HG02981 (cell line): ENCODE measurements at regions not wholly inside any gene's neighbourhood (a gene's known extent, or its start where the extent isn't known, plus 50 kb on each side); places are given as distances from the start of the nearest gene placed in this dataset.
"Not testable (repeated sequence)": the region's sequence is repeated elsewhere in the genome, so short reads cannot be mapped to it uniquely, and the experiment has no call there.

Experiments
- ATAC-seq: cut with Tn5 transposase; IDR thresholded peaks from one replicate; pipeline ENCODE4 v1.9.1; 2021; ENCODE audit warnings: mild to moderate bottlenecking, moderate library complexity; ENCODE audit not compliant: unreplicated experiment

DNA sequence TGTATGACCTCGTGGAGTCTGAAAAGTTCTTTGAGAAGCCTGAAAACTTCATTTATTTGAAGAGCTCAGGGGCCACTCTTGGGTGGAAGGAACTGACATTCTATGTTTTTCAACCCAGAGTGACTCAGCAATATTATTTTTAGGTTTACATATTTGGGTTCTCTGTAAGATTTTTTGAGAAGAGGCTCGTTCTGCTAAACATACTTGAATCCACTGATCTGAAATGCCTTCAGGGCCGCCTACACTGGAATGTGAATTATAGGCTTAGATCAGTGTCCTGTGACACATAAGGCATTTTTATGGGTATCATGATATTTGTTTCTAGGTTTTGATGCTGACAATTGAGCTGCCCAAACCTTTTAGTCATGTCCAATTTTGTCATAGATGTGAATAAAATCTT lies 86.2 kb downstream of the PSAT1 start:
- ATAC-seq: no peak

DNA sequence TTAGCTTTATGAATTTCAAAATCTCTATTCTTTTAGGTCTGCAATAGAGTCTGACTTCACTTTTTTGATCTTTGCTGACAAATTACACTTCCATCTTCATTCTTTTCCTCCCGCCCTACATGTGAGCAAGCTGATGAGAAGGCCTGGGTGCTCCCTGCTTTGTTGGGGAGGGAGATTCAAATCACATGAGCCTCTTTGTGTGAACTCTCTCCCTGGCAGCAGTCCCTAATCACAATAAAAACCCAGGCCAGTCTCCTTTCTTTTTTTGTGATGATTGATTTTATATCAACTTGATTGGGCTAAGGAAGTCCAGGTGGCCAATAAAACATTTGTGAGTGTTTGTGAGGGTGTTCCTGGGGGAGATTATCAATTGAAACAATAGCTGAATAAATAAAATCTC lies 89.4 kb downstream of the PSAT1 start:
- ATAC-seq: no peak

DNA sequence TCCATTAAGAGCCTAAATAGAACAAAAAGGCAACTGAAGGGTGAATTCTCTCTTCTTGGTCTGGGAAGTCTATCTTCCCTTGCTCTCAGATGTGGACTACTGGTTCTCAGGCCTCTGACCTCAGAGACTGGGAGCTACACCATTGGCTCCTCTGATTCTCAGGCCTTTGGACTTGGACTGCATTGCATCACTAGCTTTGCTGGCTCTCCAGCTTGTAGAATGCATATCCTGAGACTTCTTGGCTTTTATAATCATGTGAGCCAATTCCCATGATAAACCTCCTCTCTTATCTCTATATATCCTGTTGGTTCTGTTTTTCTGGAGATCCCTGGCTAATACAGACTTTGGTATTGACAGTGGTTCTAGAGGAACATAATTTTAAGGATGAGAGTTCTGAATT lies 89.8 kb downstream of the PSAT1 start:
- ATAC-seq: no peak

DNA sequence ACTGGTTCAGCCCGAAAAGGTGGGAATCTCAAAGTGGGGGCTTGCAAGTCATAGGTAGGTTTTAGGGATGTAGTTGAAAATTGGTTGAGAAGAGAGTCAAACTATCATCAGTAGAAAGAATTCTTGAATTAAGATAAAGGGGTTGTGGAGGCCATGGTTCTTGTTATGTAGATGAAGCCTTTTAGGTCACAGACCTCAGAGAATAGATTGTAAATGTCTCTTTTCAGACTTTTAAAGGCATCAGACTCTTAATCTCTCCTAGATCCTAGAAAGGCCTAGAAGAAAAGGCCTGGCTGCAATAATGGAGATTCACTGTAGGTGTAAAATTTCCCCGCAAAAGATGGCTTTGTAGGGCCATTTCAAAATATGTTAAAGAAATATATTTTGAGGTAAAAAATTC lies 96.4 kb downstream of the PSAT1 start:
- ATAC-seq: no peak

DNA sequence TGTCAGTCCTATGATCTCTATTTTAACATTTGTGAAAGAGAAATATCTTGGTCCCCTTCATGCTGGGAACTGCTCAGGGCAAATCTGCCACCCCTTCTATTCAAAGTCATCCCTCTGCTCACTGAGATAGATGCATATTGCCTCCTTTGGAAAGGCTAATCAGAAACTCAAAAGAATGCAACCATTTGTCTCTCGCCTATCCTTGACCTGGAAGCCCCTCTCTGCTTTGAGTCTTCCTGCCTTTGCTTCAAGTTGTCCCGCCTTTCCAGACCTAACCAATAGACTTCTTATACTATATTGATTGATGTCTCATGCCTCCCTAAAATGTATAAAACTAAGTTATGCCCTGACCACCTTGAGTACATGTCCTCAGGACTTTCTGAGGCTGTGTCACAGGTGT lies 97.0 kb downstream of the PSAT1 start:
- no peak for ATAC-seq

DNA sequence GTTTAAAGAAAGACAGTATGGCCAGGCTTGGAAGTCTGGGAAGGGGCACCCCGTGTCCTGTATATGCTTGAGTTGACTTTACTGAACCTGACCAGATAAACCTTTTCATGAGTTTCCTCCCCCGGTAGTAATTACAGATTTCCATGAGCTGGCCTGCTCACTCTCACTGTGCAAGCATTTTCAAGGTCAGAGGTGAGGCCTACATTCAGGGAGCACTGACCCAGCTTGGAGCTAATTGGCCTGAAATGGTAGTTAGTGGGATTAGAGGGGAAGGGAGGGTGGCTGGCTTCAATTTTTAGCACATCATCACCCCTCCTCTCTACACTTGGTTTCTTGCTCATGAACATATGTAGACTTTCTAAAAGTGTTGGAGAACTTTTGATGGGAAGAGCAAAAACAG lies 99.2 kb downstream of the PSAT1 start:
- no peak for ATAC-seq

DNA sequence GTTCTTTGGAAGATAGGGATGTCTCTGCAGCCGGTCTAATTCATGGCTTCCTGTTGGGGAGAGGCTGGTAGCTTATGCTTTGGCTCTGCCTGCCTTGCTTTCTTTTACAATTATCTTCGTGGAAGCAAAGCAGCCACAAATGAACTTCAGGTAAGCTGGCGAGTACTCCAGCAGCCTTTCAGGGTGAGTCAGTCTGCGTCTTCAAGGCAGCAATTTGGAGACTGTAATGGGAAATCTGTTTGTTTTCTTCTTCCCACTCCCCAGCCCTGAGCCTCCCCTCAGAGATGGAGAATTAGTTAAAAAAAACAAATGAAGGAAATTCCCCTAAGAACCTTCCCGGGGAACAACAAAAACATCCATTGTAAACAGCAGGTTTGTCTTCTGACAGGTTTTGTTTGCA lies 100.1 kb downstream of the PSAT1 start:
- ATAC-seq: no peak

DNA sequence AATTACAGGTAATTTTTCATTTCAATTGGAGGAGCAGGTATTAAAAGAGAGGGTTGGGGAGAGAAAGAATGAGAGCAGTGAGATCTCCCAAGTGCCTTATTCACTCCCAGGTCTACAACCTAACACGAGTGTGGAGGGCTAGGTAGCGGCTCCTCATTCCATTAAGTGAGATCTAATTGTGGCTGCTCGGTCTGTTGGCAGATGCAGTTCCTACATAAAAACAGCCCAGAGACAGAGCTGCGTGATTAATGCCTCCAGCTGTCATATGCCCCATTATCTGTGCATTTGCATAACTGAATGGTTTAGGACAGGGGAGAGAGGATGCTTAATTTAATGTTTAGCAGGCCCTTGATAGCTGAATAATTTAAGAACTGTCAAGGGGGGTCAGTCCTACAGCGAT lies 100.5 kb downstream of the PSAT1 start:
- no peak for ATAC-seq

DNA sequence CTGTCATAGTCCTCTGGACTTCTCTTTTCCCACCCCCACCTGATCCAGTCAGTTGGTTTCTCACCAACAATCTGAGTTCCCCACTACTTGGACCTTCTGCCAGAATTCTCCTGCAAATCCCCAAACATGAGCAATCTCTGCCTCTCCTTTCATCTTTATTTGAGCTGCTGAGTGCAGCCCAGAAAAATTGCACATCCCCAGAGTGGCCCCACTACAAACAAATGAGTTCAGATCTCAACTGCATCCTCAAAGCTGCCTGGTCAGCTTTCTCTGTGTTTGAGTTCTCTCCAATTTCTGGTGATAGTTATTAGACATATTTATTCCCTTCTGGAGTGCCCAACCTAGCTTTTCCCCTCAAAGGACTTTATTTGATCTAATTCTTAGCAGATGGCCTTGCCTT lies 102.2 kb downstream of the PSAT1 start:
- ATAC-seq: no peak

DNA sequence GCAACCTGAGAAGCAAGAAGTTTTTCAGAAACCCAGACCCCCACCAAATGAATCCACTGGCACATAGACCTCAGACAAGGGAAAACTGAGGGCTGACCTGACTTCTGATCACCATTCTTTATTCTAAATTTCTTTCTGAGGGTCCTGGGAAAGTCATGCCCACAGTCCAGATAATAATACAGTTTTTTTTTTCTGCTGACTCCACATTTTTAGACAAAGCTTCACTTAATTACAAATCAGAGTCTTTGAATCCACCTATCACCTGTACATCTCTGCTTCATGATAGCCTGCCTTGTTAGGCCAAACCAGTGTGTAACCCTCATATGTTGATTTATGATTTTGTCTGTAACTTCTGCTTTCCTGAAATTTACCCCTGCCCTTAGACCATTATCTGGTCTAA lies 103.6 kb downstream of the PSAT1 start:
- ATAC-seq: no peak

DNA sequence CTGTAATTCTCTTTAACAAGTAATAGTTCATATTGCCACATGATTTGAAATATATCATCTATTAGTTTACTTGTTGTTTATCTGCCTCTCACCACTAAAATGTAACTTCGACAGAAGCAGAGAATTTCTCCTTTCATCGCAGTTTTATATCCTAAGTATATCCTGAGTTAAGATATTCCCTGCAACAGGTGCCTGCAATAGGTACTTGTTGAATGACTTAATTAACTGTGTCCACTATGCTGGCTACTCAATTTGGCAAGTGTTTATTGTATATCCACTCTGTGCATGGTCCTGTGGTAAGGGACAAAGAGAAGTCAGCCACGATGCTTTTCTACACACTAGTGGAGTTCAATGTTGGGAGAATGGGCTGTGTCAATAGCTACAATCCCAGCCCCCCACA lies 108.5 kb downstream of the PSAT1 start:
- no peak for ATAC-seq

DNA sequence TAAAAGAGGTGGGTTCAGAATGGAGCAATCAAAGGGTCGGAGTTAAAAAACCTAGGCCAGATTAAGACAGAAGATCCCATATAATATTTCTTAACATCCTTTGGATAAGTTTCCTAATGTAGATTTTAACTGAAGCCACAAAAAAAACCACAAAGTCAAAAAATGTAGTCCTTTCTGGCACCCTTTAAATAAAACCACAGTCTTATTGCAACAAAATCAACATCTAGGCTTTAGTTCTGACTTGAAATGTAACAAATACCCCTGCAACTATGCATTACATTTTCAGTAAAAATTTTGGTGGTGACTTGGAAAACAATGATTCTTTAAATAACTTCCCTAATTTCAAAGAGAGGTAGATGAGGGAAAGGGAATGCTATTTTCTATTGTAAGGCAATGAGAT lies 109.2 kb downstream of the PSAT1 start:
- ATAC-seq: no peak

DNA sequence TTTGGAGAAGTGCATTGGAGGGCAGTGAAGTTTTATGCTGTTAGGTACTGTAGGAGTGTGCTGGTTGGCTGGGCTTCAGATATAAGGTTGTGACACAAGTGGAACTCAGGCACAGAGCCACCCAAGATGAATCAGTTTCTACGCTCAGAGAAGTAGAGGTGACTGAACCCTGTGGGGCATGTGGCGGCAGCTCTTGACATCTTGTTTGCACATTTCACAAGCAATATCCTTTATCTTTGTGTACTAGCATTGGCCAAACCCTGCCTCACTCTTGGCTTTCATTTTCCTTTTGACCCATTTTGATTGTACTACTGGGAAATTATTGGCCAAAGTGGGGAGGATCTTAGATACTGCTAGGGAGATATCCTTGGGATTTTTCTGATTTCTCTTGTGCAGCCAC lies 110.0 kb downstream of the PSAT1 start:
- no peak for ATAC-seq

DNA sequence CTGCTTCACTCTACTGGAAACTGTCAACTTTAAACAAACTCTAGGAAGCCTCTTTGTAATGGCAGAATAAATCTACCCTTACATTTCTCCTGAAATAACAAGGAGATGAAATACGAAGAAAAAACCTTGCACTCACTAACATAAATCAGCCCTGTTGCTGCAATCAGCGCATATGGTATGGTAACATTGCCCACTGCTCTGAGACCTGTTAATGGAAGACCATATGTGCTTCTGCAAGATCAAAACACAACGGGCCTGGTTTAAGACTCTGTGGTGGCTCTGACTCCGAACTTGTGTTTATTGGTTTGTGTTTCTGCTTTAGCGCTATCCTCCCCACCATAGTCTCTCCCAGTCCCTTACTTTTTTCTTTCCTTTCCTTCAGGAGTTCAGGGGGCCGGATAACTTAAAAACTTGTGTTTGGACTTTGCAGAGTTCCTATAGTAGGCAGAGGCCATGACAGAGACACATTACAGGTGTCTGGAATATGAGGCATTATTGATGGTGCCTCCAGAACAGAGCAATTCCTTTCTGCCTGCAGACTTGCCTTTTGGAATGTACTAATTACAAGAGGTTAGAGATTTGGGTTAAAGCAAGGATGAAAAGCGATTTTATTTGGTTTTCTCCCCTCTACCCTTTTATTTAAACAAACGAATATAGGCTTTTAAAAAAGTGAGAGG lies 110.8 kb downstream of the PSAT1 start:
- no peak for ATAC-seq

DNA sequence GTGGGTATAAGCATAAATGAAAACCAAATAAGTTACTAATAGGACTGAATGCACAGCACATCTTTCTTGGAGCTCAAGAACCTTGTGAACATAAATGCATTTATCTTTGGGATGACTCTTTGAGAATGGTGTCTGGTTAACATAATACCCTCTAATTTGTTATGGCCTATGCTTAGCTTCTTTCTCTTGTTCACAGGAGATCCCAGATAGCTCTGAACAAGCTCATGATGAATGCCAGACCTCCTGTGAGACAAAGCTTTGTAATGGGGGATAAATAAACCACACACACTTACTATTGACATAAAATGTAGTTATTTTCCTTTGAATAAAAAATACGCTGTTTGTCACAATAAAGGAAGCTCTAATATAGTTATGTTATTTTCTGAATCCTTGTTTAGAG lies 111.5 kb downstream of the PSAT1 start:
- ATAC-seq: no peak

DNA sequence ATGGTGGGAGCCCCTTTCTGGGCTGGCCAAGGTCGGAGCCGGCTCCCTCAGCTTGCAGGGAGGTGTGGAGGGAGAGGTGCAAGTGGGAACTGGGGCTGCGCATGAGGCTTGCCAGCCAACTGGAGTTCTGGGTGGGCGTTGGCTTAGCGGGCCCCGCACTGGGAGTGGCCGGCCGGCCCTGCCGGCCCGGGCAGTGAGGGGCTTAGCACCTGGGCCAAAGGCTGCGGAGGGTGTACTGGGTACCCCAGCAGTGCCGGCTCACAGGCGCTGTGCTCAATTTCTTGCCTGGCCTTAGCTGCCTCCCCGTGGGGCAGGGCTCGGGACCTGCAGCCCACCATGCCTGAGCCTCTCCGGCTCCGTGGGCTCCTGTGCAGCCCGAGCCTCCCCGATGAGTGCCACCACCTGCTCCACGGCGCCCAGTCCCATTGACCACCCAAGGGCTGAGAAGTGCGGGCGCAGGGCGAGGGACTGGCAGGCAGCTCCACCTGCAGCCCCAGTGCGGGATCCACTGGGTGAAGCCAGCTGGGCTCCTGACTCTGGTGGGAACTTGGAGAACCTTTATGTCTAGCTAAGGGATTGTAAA lies 113.1 kb downstream of the PSAT1 start:
- ATAC-seq: not testable (repeated sequence)

DNA sequence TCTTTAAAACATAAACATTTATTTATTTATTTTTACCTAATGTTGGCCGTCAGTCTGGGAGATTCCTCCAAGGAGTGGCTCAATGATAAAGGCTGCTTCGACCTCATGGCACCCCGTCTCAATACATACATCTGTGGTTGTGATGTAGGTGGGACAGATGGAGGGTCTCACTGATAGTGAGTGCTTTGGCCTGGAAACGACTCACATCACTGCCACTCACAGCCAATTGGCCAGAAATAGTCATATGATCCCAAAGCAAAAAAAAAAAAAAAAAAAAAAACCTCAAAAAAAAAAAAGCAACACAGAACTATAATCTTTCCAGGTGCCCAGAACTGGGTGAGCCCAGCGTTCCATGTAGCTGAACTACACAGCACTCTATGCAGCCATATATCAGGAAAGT lies 125.4 kb downstream of the PSAT1 start:
- no peak for ATAC-seq

DNA sequence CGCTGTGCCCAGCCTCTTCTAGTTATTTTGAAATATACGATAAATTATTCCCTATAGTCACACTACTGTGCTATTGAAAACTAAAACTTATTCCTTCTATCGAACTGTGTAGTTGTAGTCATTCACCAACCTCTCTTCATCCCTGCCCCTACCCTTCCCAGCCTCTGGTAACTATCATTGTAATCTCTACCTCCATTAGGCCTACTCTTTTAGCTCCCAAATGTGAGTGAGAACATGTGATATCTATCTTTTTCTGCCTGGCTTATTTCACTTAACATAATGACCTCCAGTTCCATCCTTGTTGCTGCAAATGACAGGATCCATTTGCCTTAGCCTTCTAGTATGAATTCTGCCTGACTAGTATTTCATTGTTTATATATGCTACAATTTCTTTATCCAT lies 127.4 kb downstream of the PSAT1 start:
- ATAC-seq: no peak

DNA sequence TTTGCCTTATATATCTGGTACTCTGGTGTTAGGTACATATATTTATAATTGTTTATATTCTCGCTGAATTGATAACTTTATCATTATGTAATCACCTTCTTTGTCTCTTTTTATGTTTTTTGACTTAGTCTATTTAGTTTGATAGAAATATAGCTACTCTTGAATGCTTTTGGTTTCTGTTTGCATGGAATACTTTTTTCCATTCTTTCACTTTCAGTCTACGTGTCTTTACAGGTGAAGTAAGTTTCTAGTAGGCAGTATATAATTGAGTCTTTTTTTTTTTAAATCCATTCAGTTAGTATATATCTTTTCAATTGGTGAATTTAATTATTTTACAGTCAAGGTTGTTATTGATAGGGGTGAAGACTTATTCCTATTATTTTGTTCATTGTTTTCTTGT lies 131.7 kb downstream of the PSAT1 start:
- no peak for ATAC-seq

DNA sequence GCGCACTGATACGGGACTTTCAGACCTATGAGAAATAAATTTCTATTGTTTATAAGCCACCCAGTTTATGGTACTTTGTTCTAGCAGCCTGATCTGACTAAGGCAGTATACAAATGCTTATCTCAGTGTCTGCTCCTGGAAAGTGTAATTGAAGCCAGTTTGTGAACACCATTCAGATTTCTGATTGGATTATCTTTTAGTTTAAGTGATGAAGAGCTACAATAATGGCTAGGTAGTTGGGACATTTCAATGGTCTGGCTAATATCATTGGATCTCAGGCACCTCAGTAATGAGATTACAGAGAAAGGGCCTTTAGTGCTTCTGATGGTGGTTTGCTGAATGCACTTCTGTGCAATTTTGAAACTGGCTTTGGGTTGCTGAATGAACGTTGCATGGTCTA lies 133.5 kb downstream of the PSAT1 start:
- no peak for ATAC-seq

DNA sequence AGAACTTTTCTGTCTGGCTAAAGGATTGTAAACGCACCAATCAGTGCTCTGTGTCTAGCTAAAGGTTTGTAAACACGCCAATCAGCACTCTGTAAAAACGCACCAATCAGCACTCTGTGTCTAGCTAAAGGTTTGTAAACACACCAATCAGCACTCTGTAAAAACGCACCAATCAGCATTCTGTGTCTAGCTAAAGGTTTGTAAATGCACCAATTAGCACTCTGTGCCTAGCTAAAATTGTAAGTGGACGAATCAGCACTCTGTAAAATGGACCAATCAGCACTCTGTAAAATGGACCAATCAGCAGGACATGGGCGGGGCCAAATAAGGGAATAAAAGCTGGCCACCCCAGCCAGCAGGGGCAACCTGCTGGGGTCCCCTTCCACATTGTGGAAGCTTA lies 134.1 kb downstream of the PSAT1 start:
- not testable (repeated sequence) for ATAC-seq

DNA sequence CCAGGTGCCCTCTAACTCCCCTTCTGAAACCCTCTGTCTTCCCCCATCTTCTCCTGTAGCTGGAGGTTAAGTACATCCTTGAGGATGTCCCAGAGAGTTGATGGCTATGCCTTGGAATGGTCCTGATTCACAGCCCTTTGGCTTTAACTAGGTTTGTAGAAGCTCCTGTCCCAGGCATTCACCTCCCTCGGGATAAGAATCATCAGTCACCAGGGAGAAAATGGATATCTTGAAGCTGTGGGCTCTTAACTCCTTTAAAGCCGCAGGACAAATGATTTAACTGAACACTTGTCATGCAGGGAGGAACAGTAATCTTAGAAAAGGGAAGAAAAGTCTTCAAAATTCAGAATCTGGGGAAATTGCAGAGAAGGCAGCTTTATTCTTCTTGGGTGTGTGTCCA lies 139.9 kb downstream of the PSAT1 start:
- no peak for ATAC-seq

DNA sequence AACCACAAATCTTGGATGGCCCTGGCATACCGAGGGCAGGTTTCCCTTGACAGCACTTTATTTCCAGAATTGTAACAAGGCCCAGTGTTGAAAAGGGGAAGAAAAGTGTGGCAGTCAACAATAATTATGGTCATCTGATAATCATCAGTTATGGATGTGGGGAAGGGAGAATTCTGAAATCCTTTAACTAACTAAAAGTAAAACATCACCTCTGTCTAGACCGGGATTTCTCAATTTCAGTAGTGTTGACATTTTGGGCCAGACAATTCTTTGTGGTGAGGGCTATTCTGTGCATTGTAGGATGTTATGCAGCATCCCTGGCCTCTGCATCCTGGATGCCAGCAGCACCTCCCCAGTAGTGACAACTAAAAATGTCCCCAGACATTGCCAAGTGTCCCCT lies 140.4 kb downstream of the PSAT1 start:
- no peak for ATAC-seq
